GM12878 (cell line): ENCODE measurements at regions not wholly inside any gene's neighbourhood (a gene's known extent, or its start where the extent isn't known, plus 50 kb on each side); places are given as distances from the start of the nearest gene placed in this dataset.

Experiments used
- ATAC-seq: fragments of 200-7000 bp; cut with Tn5 transposase; 3 replicates; pipeline ENCODE4 v1.9.1; 2020; ENCODE audit warnings: mild to moderate bottlenecking, moderate library complexity
- BruUV-seq: library from RNA; stranded (reverse); fragments of 400-500 nt; replicated peaks from 2 replicates; lab custom pipeline; 2021; lab: Mats Ljungman, UMichigan
- CTCF ChIA-PET: fragments of 300-600 bp; sonication (Branson Sonifier 250); formaldehyde crosslinking; extraction: SDS; loops from one replicate; lab custom pipeline; 2021; ENCODE audit warnings: inconsistent platforms; lab: Yijun Ruan, JAX
- POLR2A ChIA-PET: fragments of 350-600 bp; formaldehyde crosslinking; extraction: SDS; loops from one replicate; lab custom pipeline; 2021; ENCODE audit warnings: inconsistent platforms; lab: Charles Lee
- RAD21 ChIA-PET: fragments of 300-600 bp; sonication (Branson Sonifier 250); formaldehyde crosslinking; loops from one replicate; lab custom pipeline; 2023; ENCODE audit warnings: antibody characterized with exemption; ENCODE audit not compliant: unreplicated experiment; lab: Charles Lee
- SMC1A ChIA-PET: fragments of 300-600 bp; sonication (Branson Sonifier 250); formaldehyde crosslinking; loops from one replicate; lab custom pipeline; 2023; ENCODE audit not compliant: unreplicated experiment, uncharacterized antibody; lab: Charles Lee
- DNase-seq: peaks from one replicate; pipeline ENCODE4 v3.0.0-alpha.2; 2011; ENCODE audit warnings: low read depth, low spot score
- FAIRE-seq: peaks from 3 replicates; lab custom pipeline; 2011; peaks lifted over from hg19 to GRCh38; lab: Jason Lieb, UNC
- H2AFZ ChIP-seq: 2 replicates; pipeline ENCODE4 v1.6.0; 2011; ENCODE audit warnings: low read depth, low read length, control low read depth; ENCODE audit not compliant: control insufficient read depth
- H3K27ac ChIP-seq: 2 replicates; pipeline ENCODE4 v1.5.1; 2011; ENCODE audit warnings: control low read depth; ENCODE audit not compliant: control insufficient read depth, insufficient read depth
- H3K27me3 ChIP-seq, 2 experiments: replicated peaks in 1 of 2; 2 replicates each; pipeline versions ENCODE4 v1.6.0 to v1.6.1; 2011; ENCODE audit warnings: low read length in 1 of 2; ENCODE audit not compliant: control insufficient read depth in 2 of 2, insufficient read depth in 2 of 2
- H3K36me3 ChIP-seq, 2 experiments: 2 replicates each; pipeline ENCODE4 v1.5.1; 2011; ENCODE audit warnings: low read length in 1 of 2; ENCODE audit not compliant: control insufficient read depth in 2 of 2, insufficient read depth in 2 of 2
- H3K4me1 ChIP-seq: 2 replicates; pipeline ENCODE4 v1.6.1; 2011; ENCODE audit warnings: mild to moderate bottlenecking, low read length, moderate library complexity, mixed read lengths; ENCODE audit not compliant: control insufficient read depth, insufficient read depth
- H3K4me2 ChIP-seq: 2 replicates; pipeline ENCODE4 v1.6.0; 2011; ENCODE audit warnings: control low read depth; ENCODE audit not compliant: control insufficient read depth, insufficient read depth
- H3K4me3 ChIP-seq: fragments of 200-600 bp; sonication (generic); 2 replicates; pipeline ENCODE4 v1.5.1; 2016
- H3K79me2 ChIP-seq: 2 replicates; pipeline ENCODE4 v1.6.0; 2011; ENCODE audit warnings: low read length; ENCODE audit not compliant: control insufficient read depth, insufficient read depth
- H3K9ac ChIP-seq: 2 replicates; pipeline ENCODE4 v1.8.0; 2011; ENCODE audit warnings: low read length, control low read depth, mixed read lengths; ENCODE audit not compliant: control insufficient read depth, insufficient read depth
- H3K9me3 ChIP-seq: replicated peaks from 3 replicates; pipeline ENCODE4 v1.5.1; 2011; ENCODE audit warnings: mild to moderate bottlenecking, low read length; ENCODE audit not compliant: control insufficient read depth, insufficient read depth
- H4K20me1 ChIP-seq: 2 replicates; pipeline ENCODE4 v1.6.0; 2011; ENCODE audit not compliant: control insufficient read depth, insufficient read depth
- CEBPB ChIP-seq, 2 experiments: fragments of 150-350 bp in 1 of 2; IDR thresholded peaks; 2 replicates each; pipeline ENCODE4 v1.6.1; 2012 to 2014; ENCODE audit warnings: low read depth in 2 of 2, low read length in 2 of 2, borderline replicate concordance in 1 of 2, inconsistent platforms in 1 of 2
- CHD4 ChIP-seq: fragments of 200-600 bp; sonication (generic); IDR thresholded peaks from 2 replicates; pipeline ENCODE4 v1.6.1; 2016; ENCODE audit warnings: mild to moderate bottlenecking
- CREM ChIP-seq: IDR thresholded peaks from 2 replicates; pipeline ENCODE4 v1.6.1; 2014; ENCODE audit warnings: antibody characterized with exemption, low read depth
- IRF5 ChIP-seq: fragments of 450-650 bp; IDR thresholded peaks from 2 replicates; pipeline ENCODE4 v1.6.1; 2017; ENCODE audit warnings: borderline replicate concordance
- MAX ChIP-seq: IDR thresholded peaks from 2 replicates; pipeline ENCODE4 v1.6.1; 2012; ENCODE audit warnings: low read depth, low read length, improper control_type of control experiment
- MEF2B ChIP-seq: fragments of 450-650 bp; IDR thresholded peaks from 2 replicates; pipeline ENCODE4 v1.6.1; 2018; ENCODE audit warnings: mild to moderate bottlenecking, moderate library complexity; ENCODE audit not compliant: partially characterized antibody, poor library complexity, severe bottlenecking
- NFYA ChIP-seq: IDR thresholded peaks from 2 replicates; pipeline ENCODE4 v1.6.1; 2011; ENCODE audit warnings: low read depth, mild to moderate bottlenecking, low read length, improper control_type of control experiment, borderline replicate concordance
- NFYB ChIP-seq: IDR thresholded peaks from 2 replicates; pipeline ENCODE4 v1.6.1; 2011; ENCODE audit warnings: low read depth, mild to moderate bottlenecking, low read length, improper control_type of control experiment, moderate library complexity; ENCODE audit not compliant: insufficient read depth
- NR2C1 ChIP-seq: fragments of 450-650 bp; IDR thresholded peaks from 2 replicates; pipeline ENCODE4 v1.6.1; 2017; ENCODE audit warnings: antibody characterized with exemption, mild to moderate bottlenecking, moderate library complexity
- RELA ChIP-seq: fragments of 450-650 bp; IDR thresholded peaks from 2 replicates; pipeline ENCODE4 v1.8.0; 2014; ENCODE audit warnings: borderline replicate concordance; ENCODE audit not compliant: partially characterized antibody
- SIN3A ChIP-seq: IDR thresholded peaks from 2 replicates; pipeline ENCODE4 v1.6.1; 2012; ENCODE audit warnings: low read depth, low read length, improper control_type of control experiment
- SMAD5 ChIP-seq: IDR thresholded peaks from 2 replicates; pipeline ENCODE4 v1.6.1; 2016; ENCODE audit warnings: antibody characterized with exemption, low read depth
- ZBTB33 ChIP-seq: fragments of 450-650 bp; IDR thresholded peaks from 2 replicates; pipeline ENCODE4 v1.6.1; 2017; ENCODE audit warnings: mild to moderate bottlenecking
- ZNF592 ChIP-seq: fragments of 450-650 bp; IDR thresholded peaks from 2 replicates; pipeline ENCODE4 v1.6.1; 2017; ENCODE audit warnings: mild to moderate bottlenecking, moderate library complexity
- ZZZ3 ChIP-seq: IDR thresholded peaks from 2 replicates; pipeline ENCODE4 v1.6.1; 2011; ENCODE audit warnings: low read depth; ENCODE audit not compliant: control insufficient read depth, insufficient read length
- WGBS: methylation state at CpG from one replicate; pipeline ENCODE4 v1.1.6; 2016; ENCODE audit warnings: low lambda C conversion rate; ENCODE audit not compliant: insufficient replicate concordance, insufficient coverage; ENCODE audit errors: missing lambda C conversion rate; 5-methylcytosine and 5-hydroxymethylcytosine counted together
- in situ Hi-C: fragments of 300-500 bp; cut with MboI; formaldehyde crosslinking; loops from 9 replicates; pipeline ENCODE4 v1.14.3; 2018; ENCODE audit warnings: mixed read lengths
- intact Hi-C: fragments of 100-400 bp; cut with micrococcal nuclease; formaldehyde crosslinking; loops from one replicate; pipeline ENCODE4 v1.14.2; 2022; ENCODE audit not compliant: unreplicated experiment

GRCh38 chr22:27122574-27122973 is 465.2 kb downstream of the MIAT start (continued):
- TF ChIP-seq ZNF592 = no peak
- no peak for TF ChIP-seq SMAD5
- TF ChIP-seq ZBTB33 = no peak
- no peak for TF ChIP-seq NFYB
- TF ChIP-seq, all 136 proteins: peak for 0

GRCh38 chr22:27123880-27124279 is 466.5 kb downstream of the MIAT start:
- ATAC-seq = no peak
- ChIA-PET RAD21 (no interaction called here), SMC1A (no interaction called here), POLR2A (no interaction called here), CTCF (no interaction called here)
- Histone ChIP-seq H3K4me2 (no peak overlapping the region), H3K9me3 (no peaks in the 10 kb centered on the region), H3K27ac (no peak overlapping the region), H4K20me1 (no peaks in the 10 kb centered on the region), H3K27me3 (no peaks in the 10 kb centered on the region), H2AFZ (no peak overlapping the region), H3K9ac (no peak overlapping the region), H3K36me3 (no peaks in the 10 kb centered on the region), H3K79me2 (no peaks in the 10 kb centered on the region), H3K4me3 (no peak overlapping the region), H3K4me1 (no peaks in the 10 kb centered on the region)
- WGBS = 27% methylated on average over 1 of the region's 1 CpG
- no peak for DNase-seq
- FAIRE-seq = no peak
- BruUV-seq = no TSS peak
- in situ Hi-C loops (no loop called here), intact Hi-C loops (no loop called here)
- TF ChIP-seq CEBPB (IDR thresholded peaks at IDR 0.05; ENCODE audit: borderline replicate concordance in 1 of 2, low read depth in 2 of 2, low read length in 2 of 2) = no peak
- TF ChIP-seq SIN3A = no peak
- TF ChIP-seq CREM = no peak
- no peak for TF ChIP-seq NFYA
- no peak for TF ChIP-seq IRF5
- TF ChIP-seq RELA = no peak
- no peak for TF ChIP-seq MAX
- TF ChIP-seq MEF2B = no peak
- TF ChIP-seq CHD4 = no peak
- TF ChIP-seq ZZZ3 = no peak
- no peak for TF ChIP-seq NR2C1
